Breast epithelium (tissue), 3 donors: ENCODE measurements at regions not wholly inside any gene's neighbourhood (a gene's known extent, or its start where the extent isn't known, plus 50 kb on each side); places are given as distances from the start of the nearest gene placed in this dataset.

Source experiments
- CTCF ChIP-seq, 3 donors: fragments of 450-650 bp; IDR thresholded peaks; one replicate each; pipeline ENCODE4 v1.5.1; 2016 to 2017; ENCODE audit warnings: antibody characterized with exemption in 3 of 3, mild to moderate bottlenecking in 3 of 3, moderate library complexity in 3 of 3
- POLR2A ChIP-seq: fragments of 450-650 bp; IDR thresholded peaks from one replicate; pipeline ENCODE4 v1.6.1; 2016; ENCODE audit warnings: antibody characterized with exemption, mild to moderate bottlenecking, moderate library complexity
- POLR2AphosphoS5 ChIP-seq, 3 donors: sonication (generic); formaldehyde crosslinking; IDR thresholded peaks; one replicate each; pipeline ENCODE4 v1.6.1; 2017; ENCODE audit warnings: antibody characterized with exemption in 3 of 3

GRCh38 chr3:78540485-78540884 lies 1227.3 kb downstream of the ROBO1 start:
- TF ChIP-seq CTCF (IDR thresholded peaks at IDR 0.05) (no peak), POLR2A (no peak), POLR2AphosphoS5 (IDR thresholded peaks at IDR 0.05) (no peak)
